Glomerular endothelial cell (primary cell): ENCODE measurements at regions not wholly inside any gene's neighbourhood (a gene's known extent, or its start where the extent isn't known, plus 50 kb on each side); places are given as distances from the start of the nearest gene placed in this dataset.
"Not testable (repeated sequence)": the region's sequence is repeated elsewhere in the genome, so short reads cannot be mapped to it uniquely, and the experiment has no call there.

Experiments used
- DNase-seq: peaks from one replicate; pipeline ENCODE4 v3.0.0-alpha.2; 2011; ENCODE audit warnings: low read depth, low spot score; ENCODE audit errors: extremely low read depth

DNA sequence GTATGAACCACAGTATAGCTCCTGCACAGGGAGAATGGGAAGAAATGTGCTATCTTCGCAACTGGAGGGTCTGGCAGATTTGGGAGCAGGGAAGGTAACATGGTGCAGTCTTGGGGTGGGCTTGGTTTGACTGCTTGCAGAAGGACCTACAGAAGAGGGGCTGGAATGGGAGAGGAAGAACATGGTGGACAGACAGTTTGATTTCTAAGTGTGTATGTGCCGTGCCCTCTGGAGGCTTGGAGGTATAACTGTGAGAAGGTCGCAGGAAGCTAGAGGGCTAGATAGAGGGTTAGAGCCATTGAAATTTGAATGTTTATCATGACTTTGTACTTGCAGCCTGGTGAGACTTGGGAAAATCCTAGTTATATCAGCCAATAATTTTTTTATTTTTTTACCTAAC, 169.2 kb downstream of the SQOR start:
- no peak for DNase-seq

DNA sequence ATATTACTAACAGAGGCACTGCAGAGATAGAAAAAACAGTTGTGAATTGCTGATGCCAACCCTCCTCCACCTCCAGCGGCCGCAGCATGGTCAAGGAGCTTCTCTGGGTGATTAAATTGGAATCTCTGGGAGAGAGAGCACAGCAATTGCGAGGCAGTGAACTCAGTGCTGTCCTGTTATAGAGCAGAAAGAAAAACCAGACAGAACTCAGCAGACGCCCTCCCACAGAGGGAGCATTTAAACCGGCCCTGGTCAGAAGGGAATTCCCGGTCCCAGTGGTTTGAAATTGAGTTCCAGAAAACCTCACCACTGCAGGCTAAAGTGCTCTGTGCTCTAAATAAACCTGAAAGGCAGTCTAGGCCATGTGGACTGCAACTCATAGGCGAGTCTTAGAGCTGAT, 175.4 kb downstream of the SQOR start:
- DNase-seq = no peak

DNA sequence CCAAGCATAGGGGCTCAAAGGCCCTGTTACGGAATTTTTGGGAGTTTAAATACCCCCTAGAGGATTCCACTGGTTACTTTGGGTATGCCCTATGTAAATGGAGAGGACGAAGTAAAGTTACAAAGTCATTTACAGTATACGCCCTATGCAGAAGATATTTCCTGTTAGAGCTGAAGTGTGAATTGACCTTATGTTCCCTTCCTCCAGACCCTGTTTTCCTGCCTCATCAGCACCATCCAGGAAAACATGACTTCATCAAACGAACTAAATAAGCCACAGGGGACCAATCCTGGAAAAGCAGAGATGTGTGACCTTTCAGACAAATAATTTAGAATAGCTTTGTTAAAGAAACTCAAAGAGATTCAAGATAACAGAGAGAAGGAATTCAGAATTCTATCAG, 177.4 kb downstream of the SQOR start:
- DNase-seq = no peak

DNA sequence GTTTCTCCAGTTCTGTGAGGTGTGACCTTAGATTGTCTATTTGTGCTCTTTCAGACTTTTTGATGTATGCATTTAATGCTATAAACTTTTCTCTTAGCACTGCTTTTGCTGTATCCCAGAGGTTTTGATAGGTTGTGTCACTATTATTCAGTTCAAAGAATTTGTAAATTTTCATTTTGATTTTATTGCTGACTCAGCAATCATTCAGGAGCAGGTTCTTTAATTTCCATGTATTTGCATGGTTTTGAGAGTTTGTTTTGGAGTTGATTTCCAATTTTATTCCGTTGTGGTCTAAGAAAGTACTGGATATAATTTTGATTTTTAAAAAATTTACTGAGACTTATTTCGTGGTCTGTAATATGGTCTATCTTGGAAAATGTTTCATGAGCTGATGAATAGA, 182.7 kb downstream of the SQOR start:
- DNase-seq = not testable (repeated sequence)

DNA sequence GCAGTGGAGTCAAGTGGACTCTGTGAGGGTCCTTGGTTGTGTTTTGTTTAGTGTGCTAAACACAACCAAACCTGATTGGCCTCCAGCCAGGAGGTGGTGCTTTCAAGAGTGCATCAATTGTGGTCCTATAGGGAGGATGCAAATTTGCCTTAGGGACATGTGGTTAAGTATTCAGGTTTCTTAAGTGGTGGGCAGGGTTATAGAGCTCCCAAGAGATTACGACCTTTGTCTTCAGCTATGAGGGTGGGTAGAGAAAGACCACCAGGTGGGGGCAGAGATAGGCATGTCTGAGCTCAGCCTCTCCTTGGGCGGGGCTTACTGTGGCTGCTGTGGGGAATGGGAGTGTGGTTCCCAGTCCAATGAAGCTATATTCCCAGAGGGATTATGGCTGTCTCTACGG, 186.6 kb downstream of the SQOR start:
- no peak for DNase-seq

DNA sequence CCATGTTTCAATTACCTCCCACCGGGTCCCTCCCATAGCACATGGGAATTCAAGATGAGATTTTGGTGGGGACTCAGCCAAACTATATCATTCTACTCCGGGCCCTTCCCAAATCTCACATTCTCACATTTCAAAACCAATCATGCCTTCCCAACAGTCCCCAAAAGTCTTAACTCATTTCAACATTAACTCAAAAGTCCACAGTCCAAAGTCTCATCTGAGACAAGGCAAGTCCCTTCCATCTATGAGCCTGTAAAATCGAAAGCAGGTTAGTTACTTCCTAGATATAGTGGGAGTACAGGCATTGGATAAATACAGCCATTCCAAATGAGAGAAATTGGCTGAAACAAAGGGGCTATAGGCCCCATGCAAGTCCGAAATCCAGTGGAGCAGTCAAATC, 188.1 kb downstream of the SQOR start:
- DNase-seq = not testable (repeated sequence)

DNA sequence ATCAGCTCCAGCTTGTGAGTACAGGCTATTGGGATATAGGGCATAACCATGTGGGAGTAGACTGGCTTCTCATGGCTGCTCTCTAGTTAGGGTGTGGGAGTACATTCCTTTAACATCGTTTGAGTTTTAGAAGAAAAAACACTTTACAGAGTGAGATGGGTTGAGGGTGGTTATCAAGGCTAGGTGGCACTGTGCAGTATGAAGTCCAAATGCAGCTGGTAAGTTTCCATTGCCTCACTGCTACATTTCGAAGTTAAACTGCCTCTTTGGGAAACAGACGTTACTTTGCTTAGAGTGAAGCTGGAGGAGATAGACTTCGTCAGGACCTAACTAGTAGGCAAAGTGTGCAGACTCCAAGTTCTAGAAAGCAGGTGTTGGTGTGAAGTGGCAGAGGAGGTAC, 192.4 kb downstream of the SQOR start:
- DNase-seq = no peak

DNA sequence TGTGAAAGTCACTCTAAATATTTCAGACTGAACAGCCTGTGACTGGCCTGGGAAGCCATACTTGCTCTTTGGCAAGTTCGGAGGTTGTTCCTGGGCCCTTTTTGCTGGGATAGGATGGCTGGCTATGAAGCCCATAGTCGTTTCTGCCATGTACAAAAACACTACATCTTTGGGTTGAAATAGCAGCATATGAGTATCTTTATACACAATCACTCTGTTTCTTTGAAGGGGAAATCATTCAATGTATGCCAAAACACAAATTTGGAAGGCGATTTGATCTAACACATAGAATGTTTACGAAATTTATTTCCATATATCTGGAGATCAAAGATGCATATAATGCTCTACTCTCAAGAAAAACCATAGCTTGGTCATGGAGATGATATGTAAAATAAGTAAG, 192.9 kb downstream of the SQOR start:
- no peak for DNase-seq

DNA sequence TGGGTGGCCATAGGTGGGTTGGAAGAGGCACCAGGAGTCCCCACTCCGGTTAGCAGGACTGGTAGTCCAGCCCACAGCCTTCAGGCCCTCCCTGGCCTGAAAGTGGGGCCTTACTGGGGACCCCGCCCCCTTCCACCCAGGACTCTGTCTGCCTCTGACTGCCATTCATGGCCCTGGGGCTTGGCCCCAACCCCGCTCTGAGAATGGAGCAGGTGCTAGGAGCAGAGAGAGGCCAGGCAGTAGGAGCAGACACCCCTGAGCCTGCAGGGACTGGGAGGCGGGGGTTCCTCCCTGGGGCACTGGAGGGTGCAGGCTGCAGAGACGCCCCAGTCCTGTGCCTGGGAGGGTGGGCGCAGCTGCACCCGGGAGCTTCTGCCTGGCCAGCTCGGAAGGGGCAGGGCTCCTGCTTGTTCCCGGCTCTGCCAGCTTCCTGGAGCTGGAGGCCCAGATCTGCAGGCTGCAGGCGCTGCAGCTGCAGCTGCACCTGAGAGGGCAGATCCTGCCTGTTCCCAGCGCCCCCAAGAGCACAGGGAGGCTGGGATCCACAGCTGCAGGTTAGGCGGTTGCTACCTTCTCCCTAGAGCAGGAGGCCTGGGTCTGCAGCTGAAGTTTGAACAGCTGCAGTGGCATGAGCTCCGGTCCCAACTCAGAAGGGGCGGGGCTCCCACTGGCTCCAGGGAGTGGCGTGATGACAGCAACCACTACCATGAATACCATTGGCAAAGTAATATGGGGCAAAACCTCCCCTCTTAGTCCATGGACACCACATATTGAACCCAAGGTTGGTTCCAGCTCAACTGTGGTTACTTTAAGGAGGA, 194.7 kb downstream of the SQOR start:
- no peak for DNase-seq

DNA sequence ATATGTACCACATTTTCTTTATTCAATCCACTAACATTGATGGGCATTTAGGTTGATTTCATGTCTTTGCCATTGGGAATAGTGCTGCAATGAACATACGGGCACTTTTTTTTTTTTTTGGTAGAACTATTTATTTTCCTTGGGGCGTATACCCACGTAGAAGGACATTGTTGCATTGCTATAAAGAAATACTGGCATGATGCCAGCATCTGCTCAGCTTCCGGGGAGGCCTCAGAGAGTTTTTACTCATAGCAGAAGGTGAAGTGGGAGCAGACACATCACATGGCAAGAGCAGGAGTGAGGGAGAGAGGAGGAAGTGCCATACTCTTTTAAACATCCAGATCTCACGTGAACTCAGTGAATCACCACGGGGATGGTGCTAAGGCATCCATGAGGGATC, 197.0 kb downstream of the SQOR start:
- DNase-seq = no peak

DNA sequence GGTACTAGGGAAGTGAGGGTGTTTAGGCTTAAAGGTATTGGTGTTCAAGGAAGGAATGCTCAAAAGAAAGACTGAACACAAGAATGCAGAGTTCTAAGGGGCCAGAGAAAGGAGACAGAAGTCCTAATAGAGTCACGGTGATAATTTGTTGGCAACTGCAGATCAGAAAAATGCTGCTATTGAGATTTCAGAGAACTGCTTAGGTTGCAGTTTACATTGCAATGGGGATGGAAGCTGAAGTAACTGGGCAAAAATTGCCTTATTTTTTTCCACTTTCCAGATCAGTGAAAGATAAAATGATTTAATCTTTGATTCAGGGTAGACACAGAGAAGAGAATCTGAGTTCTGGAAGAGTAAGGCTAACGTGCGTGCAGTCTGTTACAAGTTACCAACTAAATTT, 199.8 kb downstream of the SQOR start:
- DNase-seq = no peak

DNA sequence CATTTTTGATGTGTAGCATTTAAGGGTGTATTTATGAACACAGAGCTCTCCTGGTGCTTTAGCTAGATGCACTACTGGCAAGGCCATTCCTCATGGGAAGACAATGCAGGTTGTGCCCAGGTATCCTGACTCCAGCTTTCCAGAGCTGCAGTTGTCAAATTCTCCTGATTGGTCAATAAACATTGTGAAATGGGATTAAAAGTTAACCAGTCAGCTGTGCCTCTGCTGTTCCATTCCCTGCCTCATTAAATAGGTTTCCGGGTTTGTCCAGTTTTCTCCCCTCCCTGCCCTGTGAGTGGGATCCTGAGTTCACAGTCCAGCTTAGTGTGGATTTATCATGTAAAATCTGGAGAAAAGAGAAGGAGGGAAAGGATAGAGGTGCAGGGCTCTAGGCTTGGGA, 207.3 kb downstream of the SQOR start:
- DNase-seq = no peak

DNA sequence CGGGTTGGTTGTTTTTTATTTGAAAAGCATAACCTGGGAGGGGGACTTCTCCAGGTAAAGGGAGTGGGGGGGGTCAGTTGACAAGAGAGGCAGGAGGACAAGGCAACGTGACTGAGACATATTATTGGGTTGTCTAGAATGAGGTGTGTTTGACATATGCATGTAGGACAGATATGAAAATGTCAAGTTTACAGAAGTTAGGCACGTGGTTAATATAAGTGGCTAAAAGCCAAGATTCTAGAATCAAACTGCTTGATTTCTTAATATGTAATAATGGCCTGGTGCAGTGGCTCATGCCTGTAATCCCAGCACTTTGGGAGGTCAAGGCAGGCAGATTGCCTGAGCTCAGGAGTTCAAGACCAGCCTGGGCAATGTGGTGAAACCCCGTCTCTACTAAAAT, 212.8 kb downstream of the SQOR start:
- DNase-seq = no peak

DNA sequence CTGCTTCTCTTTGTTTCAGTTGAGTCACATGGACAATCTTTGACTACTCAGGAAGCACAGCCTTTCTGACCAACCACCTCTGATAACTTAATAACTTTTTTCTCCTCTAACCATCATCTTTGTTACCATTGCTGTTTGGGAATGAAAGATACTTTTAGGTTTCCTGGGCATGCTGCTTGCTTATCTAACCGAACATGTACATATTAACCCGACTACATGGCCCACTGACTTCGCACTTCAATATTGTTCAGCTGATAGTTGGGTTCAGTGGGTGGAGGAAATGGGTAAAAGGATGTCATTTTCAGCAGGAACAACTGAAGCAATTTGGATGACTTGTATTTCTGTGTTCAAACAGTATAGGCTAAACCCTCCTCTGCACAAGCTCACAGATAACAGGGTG, 214.3 kb downstream of the SQOR start:
- no peak for DNase-seq

DNA sequence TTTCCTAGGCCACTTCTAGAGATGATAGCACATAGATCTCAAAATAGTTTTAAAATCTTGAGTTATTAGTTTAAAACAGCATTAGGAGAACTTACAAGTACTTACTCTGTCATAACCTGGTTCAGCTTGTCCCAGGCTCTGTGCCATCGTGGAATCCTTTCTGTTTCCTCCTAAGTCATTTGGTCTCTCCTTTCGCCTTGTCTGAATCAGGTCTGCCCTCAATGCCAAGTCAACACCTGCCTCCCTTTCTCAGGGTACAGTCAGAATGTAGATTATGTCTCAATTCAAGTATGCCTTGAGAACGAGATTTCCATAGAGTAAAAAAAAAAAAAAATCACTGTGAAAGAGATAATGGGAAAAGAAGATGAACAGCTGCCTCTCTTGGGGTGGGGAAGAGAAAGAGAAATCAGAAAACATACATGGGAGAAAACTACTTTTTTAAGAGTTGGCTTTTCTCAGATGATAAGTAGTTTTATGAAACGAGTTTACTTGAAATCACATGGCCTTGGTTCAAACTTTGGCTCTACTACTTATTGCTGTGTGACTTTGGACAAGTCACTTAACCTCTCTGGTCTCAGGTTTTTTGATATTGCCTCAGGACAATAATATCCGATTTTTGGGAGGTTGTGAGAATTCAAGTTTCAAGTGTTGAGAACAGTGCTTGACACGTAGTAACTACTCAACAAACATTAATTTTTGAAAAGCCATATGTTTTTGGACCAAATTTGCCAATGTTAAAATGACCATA, 219.8 kb downstream of the SQOR start:
- DNase-seq = no peak

DNA sequence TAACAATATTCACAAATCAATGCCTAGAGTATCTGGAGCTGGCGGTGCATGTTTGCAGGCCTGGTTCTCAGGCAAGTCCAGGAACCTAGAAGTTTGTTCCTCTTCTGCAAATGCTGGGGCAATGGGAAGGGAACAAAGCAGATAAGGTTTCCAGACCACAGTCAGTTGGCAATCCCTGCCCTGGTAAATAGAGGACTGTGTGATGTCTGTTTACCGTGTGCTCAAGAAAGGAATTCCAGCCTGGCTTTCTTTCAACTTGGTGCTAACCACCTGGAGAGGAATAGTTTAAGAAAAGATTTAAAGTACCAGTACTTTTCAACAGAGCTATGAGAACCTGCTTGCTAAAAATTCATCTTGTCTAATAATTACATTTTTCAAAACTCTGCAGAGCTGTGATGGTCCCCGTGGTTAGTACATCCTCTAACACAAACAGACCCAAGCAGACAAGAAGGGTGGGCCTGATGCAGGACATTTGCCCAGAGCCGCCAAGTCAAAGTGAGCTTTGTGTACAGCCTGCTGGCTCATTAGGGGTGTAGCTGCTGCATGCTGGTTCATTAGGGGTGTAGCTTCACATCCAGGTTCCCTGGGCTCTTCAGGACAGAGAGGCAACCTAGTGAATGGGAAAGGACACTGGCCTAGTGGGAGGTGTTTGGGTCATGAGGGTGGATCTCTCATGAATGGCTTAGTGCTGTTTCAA, 220.5 kb downstream of the SQOR start:
- no peak for DNase-seq

DNA sequence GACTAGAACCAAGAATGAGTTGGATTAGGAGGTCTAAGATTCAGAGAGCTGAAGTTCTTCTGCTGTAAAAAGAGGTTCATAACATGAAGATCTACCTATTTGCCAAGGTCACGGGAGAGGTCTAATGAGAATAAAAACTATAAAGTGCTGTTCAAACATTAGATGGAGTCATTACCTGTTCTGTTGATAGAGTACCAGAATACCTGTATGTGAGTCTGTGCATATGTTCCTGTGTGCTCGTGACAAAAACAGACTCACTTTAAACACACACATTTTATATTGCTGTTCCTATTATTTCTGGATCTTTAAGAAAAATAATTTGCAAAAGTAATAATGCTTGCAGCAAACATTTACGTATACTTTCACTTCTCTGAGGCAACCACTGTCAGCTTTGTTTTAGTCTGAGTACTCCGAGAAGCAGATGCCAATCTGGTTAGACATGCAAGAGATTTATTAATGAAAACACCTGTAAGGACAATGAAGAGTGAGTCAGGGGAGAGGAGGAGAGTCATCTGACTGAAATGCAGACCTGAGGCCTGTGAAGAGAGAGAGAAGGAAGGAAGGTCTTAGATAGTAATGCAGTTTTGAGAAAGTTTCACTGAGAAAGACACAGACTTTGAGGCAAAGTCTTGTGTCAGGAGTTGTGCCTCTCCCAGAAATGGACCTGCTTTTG, 221.2 kb downstream of the SQOR start:
- DNase-seq = no peak

DNA sequence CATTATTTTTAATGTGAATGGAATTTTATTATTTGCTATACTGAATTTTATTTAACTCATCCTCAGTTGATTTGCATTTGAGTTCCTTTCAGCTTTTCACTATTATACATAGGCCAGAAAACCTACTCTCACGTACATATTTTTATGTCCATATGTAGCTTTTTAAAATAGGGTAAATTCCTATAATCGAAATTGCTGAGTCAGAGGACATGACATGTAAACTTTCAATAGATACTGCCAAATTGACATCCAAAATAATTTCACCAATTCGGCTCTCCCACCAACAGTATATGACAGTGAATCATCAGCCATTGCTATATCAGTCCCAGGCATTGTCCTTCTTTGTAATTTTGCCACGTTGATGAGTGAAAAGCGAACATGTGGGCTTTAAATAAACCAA, 222.5 kb downstream of the SQOR start:
- no peak for DNase-seq

DNA sequence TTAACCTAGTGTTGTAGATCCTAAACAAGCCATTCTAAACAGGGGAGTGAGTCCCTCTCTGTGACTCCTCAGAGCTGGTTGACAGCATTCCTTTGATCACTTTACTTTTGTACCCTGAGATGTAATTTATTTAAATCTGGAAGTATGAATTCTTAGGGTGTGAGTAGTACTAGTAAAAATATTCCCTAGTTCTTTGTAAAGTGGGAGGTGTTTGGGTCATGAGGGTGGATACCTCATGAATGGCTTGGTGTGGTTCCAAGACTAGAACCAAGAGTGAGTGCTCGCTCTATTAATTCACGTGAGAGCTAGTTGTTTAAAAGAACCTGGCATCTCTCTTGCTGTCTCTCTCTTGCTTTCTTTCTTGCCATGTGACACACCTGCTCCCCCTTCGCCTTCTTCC, 223.7 kb downstream of the SQOR start:
- no peak for DNase-seq

DNA sequence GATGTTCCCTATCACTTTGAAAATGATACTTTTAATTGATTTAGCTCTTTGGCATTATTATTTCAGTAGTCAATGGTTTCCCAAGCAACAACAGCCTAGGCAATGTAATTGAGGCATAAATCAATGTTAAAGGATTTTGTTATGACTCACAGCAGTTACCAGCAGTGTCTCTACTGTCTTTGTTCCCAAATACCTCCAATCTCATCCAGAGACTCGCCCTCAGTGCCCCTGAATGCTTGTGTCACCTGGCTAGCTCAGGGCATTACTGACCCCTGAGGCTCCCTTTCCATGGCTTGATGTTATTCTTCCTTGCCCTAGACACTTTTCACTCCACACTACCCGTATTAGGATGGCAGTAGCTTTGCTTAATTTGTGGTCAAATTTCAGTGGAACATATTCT, 227.2 kb downstream of the SQOR start:
- DNase-seq = no peak

DNA sequence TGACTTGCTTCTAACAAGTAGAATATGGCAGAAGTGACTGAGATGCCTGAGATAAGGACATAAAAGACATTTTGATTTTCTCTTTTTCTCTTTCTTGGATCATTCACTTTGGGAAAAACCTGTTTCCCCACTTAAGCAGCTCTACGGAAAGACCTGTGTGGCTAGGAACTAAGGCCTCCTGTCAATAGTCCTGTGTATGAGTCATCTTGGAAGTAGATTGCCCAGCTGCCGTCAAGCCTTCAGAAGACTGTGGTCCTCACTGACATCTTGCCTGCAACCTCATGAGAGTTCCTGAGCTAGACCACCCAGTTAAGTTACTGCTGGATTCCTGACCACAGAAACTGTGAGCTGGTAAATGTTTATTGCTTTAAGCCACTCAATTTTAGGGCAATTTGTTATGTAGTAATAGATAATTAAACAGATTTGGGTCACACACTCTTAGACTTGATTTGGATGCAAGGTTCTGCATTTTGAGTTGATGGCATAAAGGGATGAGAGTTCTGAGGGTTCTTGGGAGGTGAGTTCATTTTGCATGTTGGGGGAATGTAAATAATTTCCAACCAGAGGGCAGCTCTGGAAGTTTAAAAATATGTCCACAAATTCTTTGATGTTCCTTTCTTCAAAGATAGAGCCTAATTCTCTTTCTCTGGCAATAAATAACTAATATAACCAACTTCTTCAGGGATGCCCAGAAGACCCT, 229.2 kb downstream of the SQOR start:
- DNase-seq = no peak
